22Rv1 (cell line): ENCODE measurements at regions not wholly inside any gene's neighbourhood (a gene's known extent, or its start where the extent isn't known, plus 50 kb on each side); places are given as distances from the start of the nearest gene placed in this dataset.

Source experiments
- ZFX ChIP-seq: fragments of 450-650 bp; IDR thresholded peaks from 2 replicates; pipeline ENCODE4 v1.6.1; 2017; ENCODE audit warnings: antibody characterized with exemption, borderline replicate concordance
- TF ChIP-seq, protein P1 (sequence below): fragments of 450-650 bp; IDR thresholded peaks from 2 replicates; pipeline ENCODE4 v1.5.1; 2017; ENCODE audit warnings: mild to moderate bottlenecking

GRCh38 chr10:44779511-44779910 is 131.6 kb upstream of the TMEM72 start:
- TF ChIP-seq, protein P1, sequence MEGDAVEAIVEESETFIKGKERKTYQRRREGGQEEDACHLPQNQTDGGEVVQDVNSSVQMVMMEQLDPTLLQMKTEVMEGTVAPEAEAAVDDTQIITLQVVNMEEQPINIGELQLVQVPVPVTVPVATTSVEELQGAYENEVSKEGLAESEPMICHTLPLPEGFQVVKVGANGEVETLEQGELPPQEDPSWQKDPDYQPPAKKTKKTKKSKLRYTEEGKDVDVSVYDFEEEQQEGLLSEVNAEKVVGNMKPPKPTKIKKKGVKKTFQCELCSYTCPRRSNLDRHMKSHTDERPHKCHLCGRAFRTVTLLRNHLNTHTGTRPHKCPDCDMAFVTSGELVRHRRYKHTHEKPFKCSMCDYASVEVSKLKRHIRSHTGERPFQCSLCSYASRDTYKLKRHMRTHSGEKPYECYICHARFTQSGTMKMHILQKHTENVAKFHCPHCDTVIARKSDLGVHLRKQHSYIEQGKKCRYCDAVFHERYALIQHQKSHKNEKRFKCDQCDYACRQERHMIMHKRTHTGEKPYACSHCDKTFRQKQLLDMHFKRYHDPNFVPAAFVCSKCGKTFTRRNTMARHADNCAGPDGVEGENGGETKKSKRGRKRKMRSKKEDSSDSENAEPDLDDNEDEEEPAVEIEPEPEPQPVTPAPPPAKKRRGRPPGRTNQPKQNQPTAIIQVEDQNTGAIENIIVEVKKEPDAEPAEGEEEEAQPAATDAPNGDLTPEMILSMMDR = no peak
- no peak for TF ChIP-seq ZFX
